Epithelial cell of esophagus (primary cell): ENCODE measurements at regions not wholly inside any gene's neighbourhood (a gene's known extent, or its start where the extent isn't known, plus 50 kb on each side); places are given as distances from the start of the nearest gene placed in this dataset.
"Not testable (repeated sequence)": the region's sequence is repeated elsewhere in the genome, so short reads cannot be mapped to it uniquely, and the experiment has no call there.

Source experiments
- DNase-seq: peaks from one replicate; pipeline ENCODE4 v3.0.0; 2010; ENCODE audit warnings: low read depth
- H3K4me3 ChIP-seq: 2 replicates; pipeline ENCODE4 v1.5.1; 2011; ENCODE audit warnings: mild to moderate bottlenecking, low read length, control low read depth
- TF ChIP-seq, protein P1 (sequence below): IDR thresholded peaks from 2 replicates; pipeline ENCODE4 v1.5.1; 2011; ENCODE audit warnings: low read depth, mild to moderate bottlenecking, low read length, control low read depth, inconsistent platforms; ENCODE audit not compliant: insufficient read depth; ENCODE audit errors: missing control alignments

DNA sequence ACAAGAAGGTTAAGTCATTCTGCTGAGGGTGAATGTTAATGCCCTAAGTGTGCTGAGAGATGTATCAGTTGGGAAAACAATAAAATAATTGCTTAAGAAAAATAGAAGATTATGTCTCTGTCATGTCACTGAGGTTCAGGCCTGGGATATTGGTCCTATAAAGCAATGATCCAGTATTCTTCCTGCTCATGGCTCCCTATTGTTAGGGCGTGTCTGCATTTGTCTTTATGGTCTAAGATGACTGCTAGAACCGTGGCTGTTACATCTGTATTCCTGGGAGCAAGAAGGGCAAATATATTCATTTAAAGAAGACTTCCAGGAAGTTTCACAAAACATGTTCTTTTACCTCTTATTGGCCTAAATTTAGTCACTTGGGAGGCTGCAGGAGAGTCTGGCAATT is 125.0 kb downstream of the KCNE4 start:
- no peak for DNase-seq
- no peak overlapping the region for H3K4me3 ChIP-seq
- TF ChIP-seq, protein P1, sequence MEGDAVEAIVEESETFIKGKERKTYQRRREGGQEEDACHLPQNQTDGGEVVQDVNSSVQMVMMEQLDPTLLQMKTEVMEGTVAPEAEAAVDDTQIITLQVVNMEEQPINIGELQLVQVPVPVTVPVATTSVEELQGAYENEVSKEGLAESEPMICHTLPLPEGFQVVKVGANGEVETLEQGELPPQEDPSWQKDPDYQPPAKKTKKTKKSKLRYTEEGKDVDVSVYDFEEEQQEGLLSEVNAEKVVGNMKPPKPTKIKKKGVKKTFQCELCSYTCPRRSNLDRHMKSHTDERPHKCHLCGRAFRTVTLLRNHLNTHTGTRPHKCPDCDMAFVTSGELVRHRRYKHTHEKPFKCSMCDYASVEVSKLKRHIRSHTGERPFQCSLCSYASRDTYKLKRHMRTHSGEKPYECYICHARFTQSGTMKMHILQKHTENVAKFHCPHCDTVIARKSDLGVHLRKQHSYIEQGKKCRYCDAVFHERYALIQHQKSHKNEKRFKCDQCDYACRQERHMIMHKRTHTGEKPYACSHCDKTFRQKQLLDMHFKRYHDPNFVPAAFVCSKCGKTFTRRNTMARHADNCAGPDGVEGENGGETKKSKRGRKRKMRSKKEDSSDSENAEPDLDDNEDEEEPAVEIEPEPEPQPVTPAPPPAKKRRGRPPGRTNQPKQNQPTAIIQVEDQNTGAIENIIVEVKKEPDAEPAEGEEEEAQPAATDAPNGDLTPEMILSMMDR: no peak

DNA sequence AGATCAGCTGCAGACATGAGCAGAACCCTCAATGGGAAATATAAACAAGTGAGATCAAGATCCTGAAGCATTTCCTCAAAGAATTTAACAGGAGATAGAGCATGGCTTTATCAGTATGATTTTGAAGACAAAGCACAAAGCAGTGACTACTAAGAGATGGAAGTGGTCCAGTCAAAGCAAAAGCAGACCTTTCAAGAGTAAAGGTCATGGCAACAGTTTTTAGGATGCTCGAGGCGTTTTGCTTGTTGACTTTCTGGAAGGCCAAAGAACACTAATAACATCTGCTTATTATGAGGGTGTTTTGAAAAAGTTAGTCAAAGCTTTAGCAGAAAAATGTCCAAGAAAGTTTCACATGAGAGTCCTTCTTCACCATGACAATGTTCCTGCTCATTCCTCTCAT is 128.5 kb downstream of the KCNE4 start:
- no peak overlapping the region for H3K4me3 ChIP-seq
- TF ChIP-seq, protein P1: no peak
- no peak for DNase-seq

DNA sequence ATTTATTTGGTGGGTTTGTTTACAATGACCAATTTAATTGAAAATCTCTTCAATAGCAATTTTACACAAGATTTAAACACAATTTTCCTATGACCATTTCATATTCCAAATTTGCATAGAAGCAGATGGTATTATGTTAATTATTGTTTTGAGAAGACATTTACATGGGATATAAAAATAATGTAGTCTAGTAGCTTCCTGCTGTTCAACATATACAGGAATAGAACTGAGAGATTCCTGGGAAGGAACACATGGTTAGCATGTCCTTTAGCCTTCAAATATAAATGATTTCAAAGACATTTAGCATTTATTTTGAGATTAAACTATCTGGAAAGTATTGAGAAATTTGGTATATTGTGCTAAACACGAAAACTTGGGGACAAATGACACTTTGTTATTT is 129.6 kb downstream of the KCNE4 start:
- no peak overlapping the region for H3K4me3 ChIP-seq
- DNase-seq: no peak
- TF ChIP-seq, protein P1: no peak

DNA sequence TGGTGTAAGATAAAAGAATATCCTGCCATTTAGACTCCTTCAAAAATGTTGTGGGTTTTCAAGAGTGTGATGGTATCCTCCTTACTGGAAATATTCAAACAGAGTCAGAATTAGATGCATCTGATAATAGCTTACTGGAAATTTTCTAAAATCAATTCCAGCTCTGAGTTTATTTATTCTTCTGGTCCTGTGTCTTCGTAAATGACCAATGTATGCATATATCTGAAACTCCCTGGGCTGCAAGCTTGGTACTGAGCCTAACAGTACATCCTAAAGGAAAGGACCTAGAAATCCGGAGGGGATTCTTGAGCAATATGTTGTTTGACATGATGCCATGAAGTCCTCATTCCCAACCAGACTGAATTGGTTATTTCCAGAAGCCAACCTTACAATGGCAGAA is 130.4 kb downstream of the KCNE4 start:
- TF ChIP-seq, protein P1: no peak
- H3K4me3 ChIP-seq: no peak overlapping the region
- no peak for DNase-seq

DNA sequence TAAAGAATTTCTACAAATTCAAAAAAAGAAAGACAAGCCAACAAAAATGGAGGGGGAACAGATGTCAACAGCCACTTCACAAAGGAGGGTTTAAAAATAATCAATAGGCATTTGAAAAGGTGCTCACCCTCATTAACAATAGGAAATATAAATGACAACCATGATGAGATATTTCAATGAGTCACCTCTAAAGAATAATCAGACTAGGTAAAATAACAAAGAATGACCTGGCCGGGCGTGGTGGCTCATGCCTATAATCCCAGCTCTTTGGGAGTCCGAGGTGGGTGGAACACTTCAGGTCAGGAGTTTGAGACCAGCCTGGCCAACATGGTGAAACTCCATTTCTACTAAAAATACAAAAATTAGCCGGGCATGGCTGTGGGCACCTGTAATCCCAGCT is 133.6 kb downstream of the KCNE4 start:
- no peak overlapping the region for H3K4me3 ChIP-seq
- DNase-seq: peak; percentile 48
- TF ChIP-seq, protein P1: no peak

DNA sequence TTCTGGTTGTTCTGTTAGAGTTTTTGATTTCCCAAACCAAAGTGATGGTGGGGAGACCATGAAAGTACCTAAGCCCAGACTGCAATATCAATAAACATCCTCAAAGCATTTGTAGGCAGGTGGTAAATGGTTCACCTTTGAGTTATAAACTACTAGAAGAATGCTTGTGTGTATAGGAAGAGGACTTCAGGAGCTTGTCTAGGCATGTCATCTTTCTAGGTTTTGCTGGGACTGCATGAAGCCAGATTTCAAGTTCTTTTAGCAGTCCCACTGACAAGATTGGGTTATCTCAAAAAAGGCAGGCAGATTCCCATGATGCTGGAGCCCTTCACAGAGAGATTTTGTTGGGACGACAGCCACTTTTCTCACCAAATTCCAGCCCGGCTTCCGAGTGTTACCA is 135.3 kb downstream of the KCNE4 start:
- TF ChIP-seq, protein P1: no peak
- peak; percentile 54 for DNase-seq
- H3K4me3 ChIP-seq: no peak overlapping the region

DNA sequence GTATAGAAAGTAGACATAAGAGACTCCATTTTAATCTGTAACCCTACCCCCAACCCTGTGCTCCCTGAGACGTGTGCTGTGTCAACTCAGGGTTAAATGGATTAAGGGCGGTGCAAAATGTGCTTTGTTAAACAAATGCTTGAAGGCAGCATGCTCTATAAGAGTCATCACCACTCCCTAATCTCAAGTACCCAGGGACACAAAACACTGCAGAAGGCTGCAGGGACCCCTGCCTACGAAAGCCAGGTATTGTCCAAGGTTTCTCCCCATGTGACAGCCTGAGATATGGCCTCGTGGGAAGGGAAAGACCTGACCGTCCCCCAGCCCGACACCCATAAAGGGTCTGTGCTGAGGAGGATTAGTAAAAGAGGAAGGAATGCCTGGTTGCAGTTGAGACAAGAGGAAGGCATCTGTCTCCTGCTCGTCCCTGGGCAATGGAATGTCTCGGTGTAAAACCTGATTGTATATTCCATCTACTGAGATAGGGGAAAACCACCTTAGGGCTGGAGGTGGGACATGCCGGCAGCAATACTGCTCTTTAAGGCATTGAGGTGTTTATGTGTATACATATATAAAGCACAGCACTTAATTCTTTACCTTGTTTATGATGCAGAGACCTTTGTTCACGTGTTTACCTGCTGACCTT is 138.7 kb downstream of the KCNE4 start:
- H3K4me3 ChIP-seq, DNase-seq: not testable (repeated sequence)
